GM12865 (cell line): ENCODE measurements at regions not wholly inside any gene's neighbourhood (a gene's known extent, or its start where the extent isn't known, plus 50 kb on each side); places are given as distances from the start of the nearest gene placed in this dataset.

Source experiments
- DNase-seq: peaks from one replicate; pipeline ENCODE4 v3.0.0; 2010; ENCODE audit warnings: low read depth
- H3K4me3 ChIP-seq: 2 replicates; pipeline ENCODE4 v1.5.1; 2011; ENCODE audit warnings: mild to moderate bottlenecking, low read depth, low read length, control low read depth
- TF ChIP-seq, protein P1 (sequence below): IDR thresholded peaks from 2 replicates; pipeline ENCODE4 v1.5.1; 2011; ENCODE audit warnings: low read length, control low read depth, low read depth, inconsistent platforms; ENCODE audit not compliant: insufficient read depth; ENCODE audit errors: missing control alignments

DNA sequence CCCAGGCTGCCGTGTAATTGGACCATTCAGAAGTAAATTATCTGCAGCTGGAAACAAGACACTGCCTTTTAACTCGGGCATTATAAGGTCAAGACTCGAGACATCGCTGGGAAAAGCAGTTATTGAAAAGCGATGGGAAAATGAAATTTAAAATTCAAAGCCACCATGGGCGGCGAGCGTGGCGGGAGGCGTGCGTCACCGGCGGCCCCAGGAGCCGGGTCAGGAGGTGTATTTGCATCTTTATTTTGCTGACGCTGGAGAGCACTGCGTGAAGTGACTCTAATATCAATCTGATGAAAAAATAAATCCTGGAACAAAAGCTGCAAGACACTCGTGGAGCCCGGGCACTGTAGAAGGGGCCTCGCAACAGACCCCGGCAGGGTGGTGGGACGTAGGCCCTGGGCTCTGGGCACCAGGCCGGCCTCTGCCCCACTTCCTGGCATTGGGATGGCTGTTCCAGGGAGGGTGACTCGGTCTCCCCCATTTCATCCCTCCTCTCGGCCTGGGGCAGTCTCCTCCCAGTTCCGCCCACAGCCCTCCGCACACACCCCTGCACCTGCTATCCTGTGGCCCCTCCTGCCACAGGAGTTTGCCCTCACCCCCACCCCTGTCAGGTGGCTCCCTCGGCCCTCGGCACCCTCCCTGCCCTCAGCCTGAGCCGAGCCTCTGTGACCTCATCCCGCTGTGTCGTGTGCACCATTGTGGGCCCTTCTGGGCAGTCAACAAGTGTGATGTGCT, 196.2 kb downstream of the KIF26A start:
- no peak overlapping the region for H3K4me3 ChIP-seq
- DNase-seq, result no peak
- TF ChIP-seq, protein P1, sequence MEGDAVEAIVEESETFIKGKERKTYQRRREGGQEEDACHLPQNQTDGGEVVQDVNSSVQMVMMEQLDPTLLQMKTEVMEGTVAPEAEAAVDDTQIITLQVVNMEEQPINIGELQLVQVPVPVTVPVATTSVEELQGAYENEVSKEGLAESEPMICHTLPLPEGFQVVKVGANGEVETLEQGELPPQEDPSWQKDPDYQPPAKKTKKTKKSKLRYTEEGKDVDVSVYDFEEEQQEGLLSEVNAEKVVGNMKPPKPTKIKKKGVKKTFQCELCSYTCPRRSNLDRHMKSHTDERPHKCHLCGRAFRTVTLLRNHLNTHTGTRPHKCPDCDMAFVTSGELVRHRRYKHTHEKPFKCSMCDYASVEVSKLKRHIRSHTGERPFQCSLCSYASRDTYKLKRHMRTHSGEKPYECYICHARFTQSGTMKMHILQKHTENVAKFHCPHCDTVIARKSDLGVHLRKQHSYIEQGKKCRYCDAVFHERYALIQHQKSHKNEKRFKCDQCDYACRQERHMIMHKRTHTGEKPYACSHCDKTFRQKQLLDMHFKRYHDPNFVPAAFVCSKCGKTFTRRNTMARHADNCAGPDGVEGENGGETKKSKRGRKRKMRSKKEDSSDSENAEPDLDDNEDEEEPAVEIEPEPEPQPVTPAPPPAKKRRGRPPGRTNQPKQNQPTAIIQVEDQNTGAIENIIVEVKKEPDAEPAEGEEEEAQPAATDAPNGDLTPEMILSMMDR, result no peak

DNA sequence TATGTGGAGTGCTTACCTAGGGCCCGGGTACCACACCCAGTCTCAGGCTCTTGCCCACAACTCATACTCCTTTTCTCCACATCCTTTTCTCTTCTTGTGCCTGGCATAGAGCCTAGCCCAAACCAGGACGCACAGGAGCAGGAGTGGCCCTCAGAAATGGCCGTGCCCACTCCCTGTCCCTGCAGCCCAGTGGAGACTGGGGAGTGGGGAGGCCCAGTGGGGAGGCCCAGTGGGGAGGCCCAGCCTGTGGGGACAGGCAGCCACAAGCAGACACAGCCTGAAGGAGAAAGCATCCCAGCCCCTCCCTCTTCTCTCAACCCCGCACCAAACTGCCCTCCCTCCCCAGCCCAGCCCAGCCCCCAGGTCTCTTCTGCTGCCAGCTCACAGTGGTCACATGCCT, 196.8 kb downstream of the KIF26A start:
- DNase-seq, result no peak
- TF ChIP-seq, protein P1, result no peak
- H3K4me3 ChIP-seq, result no peak overlapping the region

DNA sequence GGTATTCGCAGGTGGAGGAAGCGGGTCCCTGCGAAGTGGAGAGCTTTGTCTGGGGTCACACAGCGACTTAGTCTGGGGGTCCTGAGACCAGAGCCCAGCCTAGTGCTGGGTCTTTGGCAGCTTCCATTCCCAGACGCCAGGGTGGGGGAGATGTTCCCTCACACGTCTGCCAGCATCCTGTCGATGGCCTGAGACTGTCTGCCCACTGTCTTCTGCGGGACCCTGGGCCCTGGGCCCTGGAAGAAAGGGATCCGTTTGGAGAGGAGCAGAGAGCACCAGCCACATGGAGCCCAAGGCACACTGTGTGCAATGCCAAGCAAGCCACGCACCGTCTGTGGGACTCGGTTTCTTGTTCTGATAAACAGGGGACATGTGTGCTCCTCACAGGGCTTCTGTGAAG, 197.2 kb downstream of the KIF26A start:
- H3K4me3 ChIP-seq, result no peak overlapping the region
- TF ChIP-seq, protein P1, result no peak
- DNase-seq, result no peak

DNA sequence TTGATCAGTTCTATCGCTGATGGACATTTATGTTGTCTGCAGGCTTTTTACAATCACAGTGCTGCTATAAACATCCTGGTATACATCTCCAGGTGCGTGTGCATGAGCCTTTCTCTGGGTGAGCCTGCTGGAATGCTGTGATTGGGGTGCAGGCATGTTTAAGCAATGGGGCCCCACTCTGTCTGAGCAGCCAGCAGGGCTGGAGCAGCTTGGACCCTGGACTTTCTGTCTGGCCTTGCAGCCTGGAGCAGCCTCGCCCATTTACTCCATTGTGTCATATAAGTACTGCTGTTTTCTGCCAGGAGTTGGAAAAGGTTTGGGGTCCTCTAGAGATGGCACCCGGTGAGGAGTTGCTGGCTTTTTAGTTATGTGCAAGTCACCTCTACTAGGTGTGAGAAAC, 199.0 kb downstream of the KIF26A start:
- no peak for DNase-seq
- no peak overlapping the region for H3K4me3 ChIP-seq
- TF ChIP-seq, protein P1, result no peak

DNA sequence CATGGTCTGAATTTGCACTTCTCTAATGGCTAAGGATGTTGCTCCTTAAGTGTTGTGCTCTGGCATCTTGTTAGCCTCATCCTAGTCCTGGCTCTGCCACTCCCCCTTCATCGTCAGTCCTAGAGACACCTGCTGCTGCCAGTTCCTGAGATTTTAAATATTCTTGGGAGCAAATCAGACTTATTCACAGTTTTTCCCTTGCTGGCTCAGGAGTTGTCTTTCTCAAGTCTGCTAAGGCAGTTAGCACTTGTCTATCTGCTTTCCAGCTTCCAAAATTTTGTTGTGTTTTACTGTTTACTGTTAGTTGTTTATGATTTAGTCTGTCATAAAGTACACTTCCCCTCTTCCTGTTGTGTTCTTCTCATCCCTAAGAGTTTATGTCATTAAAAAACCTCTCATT, 201.0 kb downstream of the KIF26A start:
- DNase-seq, result no peak
- no peak overlapping the region for H3K4me3 ChIP-seq
- TF ChIP-seq, protein P1, result no peak

DNA sequence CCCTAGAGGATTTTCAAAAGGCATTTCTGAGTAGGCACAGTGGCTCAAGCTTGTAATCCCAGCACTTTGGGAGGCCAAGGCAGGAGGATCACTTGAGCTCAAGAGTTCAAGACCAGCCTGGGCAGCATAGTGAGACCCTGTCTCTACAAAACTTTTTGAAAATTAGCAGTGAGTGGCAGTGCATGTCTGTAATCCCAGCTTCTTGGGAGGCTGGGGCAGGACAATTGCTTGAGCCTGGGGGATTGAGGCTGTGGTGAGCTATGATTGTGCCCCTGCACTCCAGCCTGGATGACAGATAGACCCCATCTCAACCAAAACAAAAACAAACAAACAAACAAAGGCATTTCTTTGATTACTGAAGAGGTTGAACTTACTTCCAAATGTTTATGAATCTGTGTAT, 201.4 kb downstream of the KIF26A start:
- no peak overlapping the region for H3K4me3 ChIP-seq
- TF ChIP-seq, protein P1, result no peak
- no peak for DNase-seq
